ENCODE measurements at regions not wholly inside any gene's neighbourhood (a gene's known extent, or its start where the extent isn't known, plus 50 kb on each side); places are given as distances from the start of the nearest gene placed in this dataset.

DNA sequence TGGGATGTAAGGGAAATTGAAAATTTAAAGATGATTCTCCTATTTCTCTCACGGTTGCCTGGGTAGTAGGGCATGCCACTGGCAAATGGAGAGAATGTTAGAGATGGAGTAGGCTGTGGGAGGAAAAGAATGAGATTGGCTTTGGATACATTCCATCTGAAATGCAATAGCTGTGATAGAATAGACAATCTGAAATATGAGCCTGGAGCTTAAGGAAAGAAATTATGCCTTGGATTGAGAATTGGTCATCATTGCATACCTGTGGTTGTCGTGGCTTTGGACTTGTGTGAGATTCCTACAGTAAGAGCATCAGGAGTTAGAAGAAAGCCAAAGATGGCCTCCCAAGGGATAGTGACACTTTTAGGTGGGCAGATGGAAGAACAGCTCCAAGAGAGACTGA is 305.1 kb upstream of the SLC10A2 start:
- intact Hi-C loops (cut with DNase I; ENCODE audit: low total_unique reads), result no loop called here
- no peak overlapping the region for H3K27ac ChIP-seq
- H3K4me3 ChIP-seq, result no peak overlapping the region
- peaks cover 0 to 3% of the 10 kb centered on the region in 2 donors for H3K27me3 ChIP-seq
- H3K36me3 ChIP-seq, result no peaks in the 10 kb centered on the region
- no peak for TF ChIP-seq POLR2A (IDR thresholded peaks at IDR 0.05)
- TF ChIP-seq, protein P1, sequence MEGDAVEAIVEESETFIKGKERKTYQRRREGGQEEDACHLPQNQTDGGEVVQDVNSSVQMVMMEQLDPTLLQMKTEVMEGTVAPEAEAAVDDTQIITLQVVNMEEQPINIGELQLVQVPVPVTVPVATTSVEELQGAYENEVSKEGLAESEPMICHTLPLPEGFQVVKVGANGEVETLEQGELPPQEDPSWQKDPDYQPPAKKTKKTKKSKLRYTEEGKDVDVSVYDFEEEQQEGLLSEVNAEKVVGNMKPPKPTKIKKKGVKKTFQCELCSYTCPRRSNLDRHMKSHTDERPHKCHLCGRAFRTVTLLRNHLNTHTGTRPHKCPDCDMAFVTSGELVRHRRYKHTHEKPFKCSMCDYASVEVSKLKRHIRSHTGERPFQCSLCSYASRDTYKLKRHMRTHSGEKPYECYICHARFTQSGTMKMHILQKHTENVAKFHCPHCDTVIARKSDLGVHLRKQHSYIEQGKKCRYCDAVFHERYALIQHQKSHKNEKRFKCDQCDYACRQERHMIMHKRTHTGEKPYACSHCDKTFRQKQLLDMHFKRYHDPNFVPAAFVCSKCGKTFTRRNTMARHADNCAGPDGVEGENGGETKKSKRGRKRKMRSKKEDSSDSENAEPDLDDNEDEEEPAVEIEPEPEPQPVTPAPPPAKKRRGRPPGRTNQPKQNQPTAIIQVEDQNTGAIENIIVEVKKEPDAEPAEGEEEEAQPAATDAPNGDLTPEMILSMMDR (IDR thresholded peaks at IDR 0.05), result no peak
- H3K9me3 ChIP-seq, result no peaks in the 10 kb centered on the region
- no peaks in the 10 kb centered on the region for H3K4me1 ChIP-seq
- no peak for DNase-seq

DNA sequence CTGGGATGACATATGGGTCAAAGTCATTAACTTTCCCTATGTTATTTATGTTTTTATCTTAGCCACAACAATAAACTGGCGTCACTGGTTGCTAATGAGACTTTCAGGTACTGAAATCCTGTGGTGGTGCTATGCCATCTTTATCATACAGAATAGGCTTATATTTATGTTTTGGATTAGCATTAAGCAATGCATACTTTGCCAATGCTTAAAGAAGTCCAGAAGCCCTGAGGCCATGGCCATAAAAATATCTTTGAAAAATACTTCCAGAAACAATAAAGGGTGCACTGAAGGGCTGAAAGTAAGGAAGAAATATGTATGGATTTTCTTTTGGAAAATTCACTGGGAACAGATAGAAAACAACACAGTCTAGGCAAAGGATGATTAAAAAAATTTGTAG is 304.6 kb upstream of the SLC10A2 start:
- TF ChIP-seq, protein P1 (IDR thresholded peaks at IDR 0.05), result no peak
- no peak for TF ChIP-seq POLR2A (IDR thresholded peaks at IDR 0.05)
- Histone ChIP-seq H3K27ac (no peak overlapping the region), H3K9me3 (no peaks in the 10 kb centered on the region), H3K27me3 (peaks cover 0 to 3% of the 10 kb centered on the region in 2 donors), H3K36me3 (no peaks in the 10 kb centered on the region), H3K4me3 (no peak overlapping the region), H3K4me1 (no peaks in the 10 kb centered on the region)
- no peak for DNase-seq
- intact Hi-C loops (cut with DNase I; ENCODE audit: low total_unique reads), result no loop called here

DNA sequence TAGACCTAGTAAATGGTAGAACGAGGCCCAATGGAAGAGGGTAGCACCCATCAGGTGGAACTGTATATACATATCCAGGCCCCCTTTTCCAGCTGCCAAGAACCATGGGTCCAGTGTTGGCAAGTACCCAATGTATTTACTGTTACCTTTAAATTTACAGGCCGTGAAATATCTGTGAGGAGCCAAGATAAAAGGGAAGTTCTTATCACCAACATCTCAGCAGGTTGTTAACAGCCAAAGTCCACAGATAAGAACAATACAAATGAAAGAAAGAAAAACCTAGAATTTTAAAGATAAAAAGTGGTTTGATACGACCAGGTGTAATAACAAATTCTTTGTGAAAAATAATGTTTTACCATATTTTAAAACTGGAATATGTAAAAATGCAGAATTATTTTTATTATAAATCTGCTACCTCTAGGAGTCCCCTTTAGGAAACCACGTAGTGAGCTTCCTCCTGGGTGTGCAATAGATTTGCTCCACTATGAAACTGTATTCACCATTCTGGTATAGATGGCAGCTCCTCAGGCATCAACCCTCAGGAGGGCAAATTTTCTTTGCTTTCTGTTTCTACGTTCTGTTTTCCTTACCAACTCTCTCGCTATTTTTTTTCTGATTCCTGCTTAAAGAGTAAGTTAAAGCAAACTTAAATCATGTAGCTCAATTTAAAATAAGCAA is 292.2 kb upstream of the SLC10A2 start:
- H3K9me3 ChIP-seq, result no peaks in the 10 kb centered on the region
- no peaks in the 10 kb centered on the region for H3K27me3 ChIP-seq
- no peaks in the 10 kb centered on the region for H3K4me1 ChIP-seq
- H3K4me3 ChIP-seq, result no peak overlapping the region
- no peak for DNase-seq
- H3K27ac ChIP-seq, result no peak overlapping the region
- H3K36me3 ChIP-seq, result no peaks in the 10 kb centered on the region
- intact Hi-C loops (cut with DNase I; ENCODE audit: low total_unique reads), result no loop called here
- TF ChIP-seq, protein P1 (IDR thresholded peaks at IDR 0.05), result no peak
- TF ChIP-seq POLR2A (IDR thresholded peaks at IDR 0.05), result no peak

DNA sequence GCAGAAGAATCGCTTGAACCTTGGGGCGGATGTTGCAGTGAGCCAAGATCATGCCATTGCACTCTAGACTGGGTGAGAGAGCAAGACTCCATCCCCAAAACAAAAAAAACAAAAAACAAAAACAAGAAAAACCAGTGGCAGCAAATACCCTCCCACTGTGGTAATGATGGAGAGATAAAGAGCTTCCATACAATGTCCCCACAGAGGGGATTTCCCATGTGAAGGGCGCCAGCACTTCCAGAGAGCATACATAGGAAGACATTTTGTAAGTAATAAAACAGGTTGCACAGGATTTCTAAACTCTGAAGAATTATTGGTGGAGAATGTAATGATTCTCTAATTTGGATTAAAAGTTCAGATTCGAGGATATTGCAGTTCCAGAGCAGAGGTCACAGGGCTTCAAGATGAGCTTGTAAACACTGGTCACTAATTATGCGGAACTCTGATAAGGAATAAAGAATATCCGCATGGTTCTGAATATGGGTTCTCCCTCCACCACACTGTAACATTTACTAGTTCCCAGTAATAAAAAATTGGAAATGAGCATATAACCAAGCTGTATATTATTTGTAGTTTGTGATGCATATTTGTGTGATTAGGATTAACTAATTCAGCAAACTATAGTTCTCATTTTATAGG is 290.1 kb upstream of the SLC10A2 start:
- H3K4me3 ChIP-seq, result no peak overlapping the region
- no peak for TF ChIP-seq POLR2A (IDR thresholded peaks at IDR 0.05)
- TF ChIP-seq, protein P1 (IDR thresholded peaks at IDR 0.05), result no peak
- H3K27ac ChIP-seq, result no peak overlapping the region
- no peaks in the 10 kb centered on the region for H3K27me3 ChIP-seq
- intact Hi-C loops (cut with DNase I; ENCODE audit: low total_unique reads), result no loop called here
- no peaks in the 10 kb centered on the region for H3K4me1 ChIP-seq
- no peaks in the 10 kb centered on the region for H3K36me3 ChIP-seq
- DNase-seq, result no peak
- H3K9me3 ChIP-seq, result no peaks in the 10 kb centered on the region

DNA sequence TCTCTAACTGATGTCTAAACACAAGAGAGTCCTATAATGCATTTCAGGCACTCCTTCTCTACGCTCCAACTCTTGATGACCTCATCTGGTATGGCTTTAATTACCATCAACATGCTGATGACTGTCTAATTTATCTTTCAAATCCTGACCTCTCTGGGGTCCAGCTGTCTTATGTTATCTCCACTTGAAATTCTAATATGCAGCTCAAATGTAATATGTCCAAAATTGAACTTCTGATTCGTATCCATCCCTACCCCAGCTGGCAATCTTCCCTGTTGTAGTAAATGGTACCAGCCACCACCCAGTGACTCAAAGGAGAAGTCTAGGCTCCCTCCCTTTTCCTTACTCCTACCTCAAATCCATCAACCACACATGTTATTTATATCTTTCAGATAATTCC is 288.0 kb upstream of the SLC10A2 start:
- no peak overlapping the region for H3K27ac ChIP-seq
- no peaks in the 10 kb centered on the region for H3K36me3 ChIP-seq
- no peak for TF ChIP-seq POLR2A (IDR thresholded peaks at IDR 0.05)
- TF ChIP-seq, protein P1 (IDR thresholded peaks at IDR 0.05), result no peak
- no peaks in the 10 kb centered on the region for H3K4me1 ChIP-seq
- no peaks in the 10 kb centered on the region for H3K27me3 ChIP-seq
- intact Hi-C loops (cut with DNase I; ENCODE audit: low total_unique reads), result no loop called here
- no peaks in the 10 kb centered on the region for H3K9me3 ChIP-seq
- H3K4me3 ChIP-seq, result no peak overlapping the region
- DNase-seq, result no peak
